ENCODE measurements at regions not wholly inside any gene's neighbourhood (a gene's known extent, or its start where the extent isn't known, plus 50 kb on each side); places are given as distances from the start of the nearest gene placed in this dataset.

DNA sequence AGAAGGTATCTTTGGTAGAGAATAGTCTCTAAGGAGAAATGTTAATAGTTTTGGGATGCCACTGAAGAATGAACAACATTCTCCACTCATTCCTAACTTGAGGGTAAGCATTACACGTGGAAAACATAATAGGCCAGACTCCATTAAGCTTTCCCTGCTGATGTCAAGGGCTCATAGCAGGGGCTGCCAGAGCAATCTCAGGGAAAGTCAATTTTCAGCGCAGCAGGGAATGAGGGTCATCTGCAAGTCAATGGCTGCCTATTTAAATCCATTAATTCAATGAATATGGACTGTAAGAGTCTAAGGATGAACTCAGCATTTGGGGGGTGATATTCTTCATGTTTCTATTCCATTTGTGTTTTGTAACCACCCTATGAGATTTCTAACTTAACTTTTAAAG lies 144.2 kb upstream of the ARL4C start:
- DNase-seq (ENCODE audit: low spot score), result no peak

DNA sequence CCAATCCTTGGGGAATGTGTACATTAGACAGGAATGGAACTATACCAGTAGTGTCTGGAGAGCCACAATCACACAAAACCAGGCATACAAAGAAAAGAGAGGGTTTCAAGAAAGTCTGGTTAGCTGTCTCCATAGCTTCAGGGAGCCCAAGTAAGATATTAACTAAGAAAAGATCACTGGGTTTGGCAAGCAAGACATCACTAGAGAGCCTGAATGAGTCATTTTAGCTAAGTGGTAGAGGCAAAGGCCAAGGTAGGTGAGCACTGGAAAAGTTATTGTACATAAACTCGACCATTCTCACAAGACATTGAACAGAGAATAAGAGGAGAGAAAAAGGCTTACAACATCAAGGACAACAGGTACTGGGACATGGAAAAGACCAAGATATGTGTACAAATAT lies 143.8 kb upstream of the ARL4C start:
- no peak for DNase-seq (ENCODE audit: low spot score)

DNA sequence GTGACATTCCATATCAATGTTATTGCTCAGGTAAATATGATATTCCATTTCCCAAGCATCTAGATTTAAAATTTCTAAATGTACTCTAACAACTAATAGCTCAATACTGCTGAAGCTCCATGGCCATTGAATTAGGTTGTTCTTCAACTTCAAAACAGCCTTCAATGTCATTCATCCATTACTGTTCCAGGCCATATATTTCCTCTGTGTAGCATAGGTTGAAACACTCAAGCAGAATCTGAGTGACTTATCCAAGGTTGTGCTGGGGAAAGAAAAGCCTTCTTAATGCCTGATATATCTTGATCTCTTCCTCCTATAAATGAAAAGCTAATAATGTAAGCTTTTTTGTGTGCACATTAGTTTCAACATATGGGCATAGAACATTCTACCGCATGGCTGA lies 142.1 kb upstream of the ARL4C start:
- no peak for DNase-seq (ENCODE audit: low spot score)

DNA sequence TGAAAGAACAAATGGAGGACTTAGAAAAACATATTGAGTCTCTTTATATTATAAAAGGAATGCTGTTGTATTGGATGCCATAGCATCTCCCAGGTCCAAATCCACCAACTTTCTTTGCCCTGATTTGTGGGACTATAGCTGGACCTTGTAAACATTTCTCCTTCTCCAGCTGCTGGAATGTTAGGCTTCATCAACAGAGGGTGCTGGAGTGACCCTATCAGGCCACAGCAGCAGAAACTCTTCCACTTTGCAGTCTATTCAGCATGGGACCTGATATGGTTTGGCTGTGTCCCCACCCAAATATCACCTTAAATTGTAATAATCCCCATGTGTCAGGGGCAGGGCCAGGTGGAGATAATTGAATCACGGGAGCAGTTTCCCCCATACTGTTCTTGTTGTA lies 138.4 kb upstream of the ARL4C start:
- DNase-seq (ENCODE audit: low spot score), result no peak

DNA sequence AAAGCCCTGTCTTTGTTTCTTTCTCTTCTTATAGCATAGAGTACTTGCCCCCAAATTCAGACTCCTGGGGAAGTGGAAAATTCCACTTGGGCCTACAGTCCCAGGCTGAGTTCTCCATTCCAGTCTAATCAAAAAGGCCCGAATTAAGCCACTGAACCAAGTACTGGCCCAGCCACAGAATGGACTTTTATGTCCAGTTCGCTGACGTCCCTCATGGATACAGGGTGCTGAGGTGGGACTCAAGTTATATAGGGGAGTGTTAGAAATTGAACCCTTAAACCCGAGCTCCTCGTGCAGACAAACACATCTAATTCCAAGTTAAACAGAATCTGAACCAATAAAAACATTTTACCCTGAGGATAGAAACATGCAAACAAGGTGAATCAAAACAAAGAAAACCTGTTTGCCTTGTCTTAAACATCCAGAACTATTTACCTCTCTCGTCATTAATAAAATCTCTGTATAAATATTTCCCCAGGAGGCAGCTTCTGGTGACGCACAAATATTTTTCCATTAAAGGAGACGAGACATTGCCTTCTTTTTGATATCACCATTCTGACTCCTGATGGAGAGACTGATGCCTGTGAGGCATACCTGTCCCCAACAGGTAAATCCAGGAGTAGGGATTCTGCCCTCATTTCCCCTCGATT lies 136.8 kb upstream of the ARL4C start:
- no peak for DNase-seq (ENCODE audit: low spot score)

DNA sequence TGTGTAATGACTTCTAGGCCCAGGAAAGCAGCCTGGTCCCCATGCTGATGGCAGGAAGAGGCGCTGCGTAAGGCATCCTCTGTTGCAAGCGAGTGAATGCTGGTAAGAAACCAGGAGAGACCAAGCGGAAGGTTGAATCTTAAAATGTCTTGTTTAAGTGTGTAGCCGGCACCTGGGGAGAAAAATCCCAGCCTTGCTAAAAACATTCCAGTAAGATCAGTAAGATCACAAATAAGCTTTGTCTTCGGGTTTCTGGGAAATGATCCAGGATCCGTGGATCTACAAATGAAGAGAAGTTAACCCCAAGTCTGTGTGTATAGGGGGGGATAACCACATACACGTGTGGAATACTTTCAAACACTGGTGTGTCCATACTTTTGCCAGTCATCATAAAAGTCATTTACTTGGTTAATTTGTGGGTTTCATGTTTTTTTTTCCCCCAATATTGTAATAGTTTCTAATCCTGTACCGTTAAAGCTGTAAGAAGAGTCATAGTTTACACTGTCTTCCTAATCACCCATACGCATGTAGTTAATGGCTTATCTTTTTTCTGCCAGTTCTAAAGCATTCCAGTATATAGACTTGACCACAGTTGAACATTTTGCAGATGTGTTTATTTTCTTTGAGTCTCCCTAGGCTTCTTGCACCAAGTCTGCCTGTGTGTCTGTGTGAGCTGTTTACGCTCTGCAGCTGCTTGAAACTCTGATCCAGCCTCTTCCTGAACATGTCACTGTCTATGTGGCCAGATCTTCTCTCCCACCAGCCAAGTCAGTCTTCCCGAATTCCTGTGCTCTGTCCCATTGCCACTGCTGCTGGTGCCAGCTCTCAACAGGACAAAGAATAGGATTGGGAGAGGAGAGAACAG lies 135.9 kb upstream of the ARL4C start:
- DNase-seq (ENCODE audit: low spot score), result peak; percentile 35

DNA sequence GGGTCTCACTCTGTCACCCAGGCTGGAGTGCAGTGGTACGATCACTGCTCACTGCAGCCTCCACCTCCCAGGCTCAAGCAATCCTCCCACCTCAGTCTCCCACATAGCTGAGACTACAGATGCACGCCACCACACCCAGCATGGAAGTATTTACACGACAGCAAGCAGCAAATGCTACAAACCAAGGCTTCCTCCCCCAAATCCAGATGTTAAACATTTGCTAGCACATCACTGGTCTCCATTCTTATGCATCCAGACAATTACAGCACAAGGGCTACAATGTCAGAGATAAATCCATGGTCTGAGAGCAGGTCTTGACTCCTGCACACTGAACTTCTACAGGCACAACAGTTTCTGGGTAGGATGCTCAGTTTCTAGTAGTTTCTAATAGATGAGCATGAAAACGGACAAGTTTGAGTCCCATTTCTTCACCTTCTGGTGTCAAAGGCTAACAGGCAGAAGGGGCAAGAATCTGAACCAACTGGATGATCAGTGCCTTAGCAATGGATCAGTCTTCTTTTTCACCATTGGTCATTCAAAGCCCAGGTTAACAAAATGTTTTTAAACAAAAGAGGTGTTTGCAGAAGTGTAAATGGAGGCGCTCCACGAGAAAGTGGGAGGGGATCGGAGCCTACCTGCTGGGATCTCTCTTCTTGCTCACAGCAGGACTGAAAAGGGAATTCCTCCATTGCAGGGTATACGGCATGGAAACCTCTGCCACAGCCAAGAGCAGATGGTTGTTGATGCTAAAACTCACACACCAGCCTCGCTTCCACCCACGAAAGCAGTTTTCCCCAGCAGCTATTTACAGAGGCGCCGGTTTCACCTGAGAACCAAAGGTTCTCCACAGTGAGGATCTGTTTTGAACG lies 135.0 kb upstream of the ARL4C start:
- no peak for DNase-seq (ENCODE audit: low spot score)

DNA sequence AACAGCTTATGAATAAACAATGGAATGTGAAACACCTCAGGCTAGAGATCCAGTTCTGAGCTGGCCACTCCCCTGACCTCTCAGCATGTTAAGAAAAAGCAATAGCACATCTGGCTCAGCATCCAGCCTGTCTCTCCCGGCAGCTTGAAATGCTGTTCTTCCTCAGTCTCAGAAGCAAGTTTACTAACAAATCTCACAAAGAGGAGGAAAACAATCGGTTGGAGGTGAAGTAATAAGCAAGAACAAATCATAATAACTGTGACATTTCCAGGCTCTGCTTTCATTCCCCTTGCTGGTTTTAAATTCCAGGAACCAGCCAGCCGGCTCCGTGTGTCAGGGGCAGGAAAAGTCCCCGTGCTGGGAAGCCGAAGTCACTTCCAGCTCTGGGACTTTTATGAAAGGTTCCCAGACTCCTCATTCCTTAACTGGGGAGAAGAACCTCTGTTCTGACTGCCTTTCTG lies 133.9 kb upstream of the ARL4C start:
- no peak for DNase-seq (ENCODE audit: low spot score)

DNA sequence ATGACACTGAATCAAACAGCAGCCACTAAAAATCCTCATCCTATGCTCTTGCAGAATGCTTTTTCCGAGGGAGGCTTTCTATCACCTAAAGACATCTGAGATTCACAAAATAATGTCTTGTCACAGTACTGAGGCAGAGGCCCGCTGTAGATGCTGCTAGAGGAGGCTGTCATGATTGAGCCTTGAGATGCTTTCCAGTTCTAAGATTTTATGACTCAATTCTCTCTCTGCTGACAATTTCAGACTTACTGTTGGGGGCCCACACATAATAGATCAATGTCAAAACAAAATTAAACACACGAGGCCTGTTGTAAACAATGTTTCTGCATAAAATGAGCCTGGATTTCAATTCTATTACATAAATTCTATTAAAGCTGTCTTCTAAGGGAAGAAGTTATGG lies 132.7 kb upstream of the ARL4C start:
- DNase-seq (ENCODE audit: low spot score), result no peak

DNA sequence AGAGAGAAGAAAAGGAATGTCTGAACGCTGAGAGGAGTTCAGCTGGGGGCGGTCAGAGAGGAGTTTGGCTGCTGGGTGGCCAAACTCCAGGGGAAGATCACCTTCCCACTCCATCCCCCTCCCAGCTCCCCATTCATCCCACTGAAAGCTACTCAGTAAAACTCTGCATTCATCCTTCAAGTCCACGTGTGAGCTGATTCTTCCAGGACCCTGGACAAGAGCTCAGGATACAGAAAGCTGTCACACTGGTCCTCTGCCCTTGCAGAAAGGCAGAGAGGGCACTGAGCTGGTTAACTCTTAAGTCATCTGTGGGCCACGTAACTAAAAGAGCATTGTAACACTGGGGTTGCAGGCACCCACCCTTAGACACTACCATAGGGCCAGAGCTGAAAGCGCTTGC lies 132.1 kb upstream of the ARL4C start:
- no peak for DNase-seq (ENCODE audit: low spot score)

DNA sequence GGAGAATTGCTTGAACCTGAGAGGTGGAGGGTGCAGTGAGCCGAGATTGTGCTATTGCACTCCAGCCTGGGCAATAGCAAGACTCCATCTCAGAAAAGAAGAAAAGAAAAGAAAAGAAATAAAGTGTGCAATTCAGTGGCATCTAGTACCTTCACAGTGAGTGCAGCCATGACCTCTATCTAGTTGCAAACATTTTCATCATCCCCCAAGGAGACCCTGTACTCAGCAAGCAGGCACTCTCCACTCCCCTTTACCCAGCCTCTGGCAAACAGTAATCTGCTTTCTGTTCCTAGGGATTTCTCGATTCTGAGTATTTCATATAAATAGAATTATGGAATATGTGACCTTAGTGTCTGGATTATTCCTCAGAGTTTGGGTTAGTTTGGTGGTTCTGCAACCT lies 130.4 kb upstream of the ARL4C start:
- DNase-seq (ENCODE audit: low spot score), result no peak

DNA sequence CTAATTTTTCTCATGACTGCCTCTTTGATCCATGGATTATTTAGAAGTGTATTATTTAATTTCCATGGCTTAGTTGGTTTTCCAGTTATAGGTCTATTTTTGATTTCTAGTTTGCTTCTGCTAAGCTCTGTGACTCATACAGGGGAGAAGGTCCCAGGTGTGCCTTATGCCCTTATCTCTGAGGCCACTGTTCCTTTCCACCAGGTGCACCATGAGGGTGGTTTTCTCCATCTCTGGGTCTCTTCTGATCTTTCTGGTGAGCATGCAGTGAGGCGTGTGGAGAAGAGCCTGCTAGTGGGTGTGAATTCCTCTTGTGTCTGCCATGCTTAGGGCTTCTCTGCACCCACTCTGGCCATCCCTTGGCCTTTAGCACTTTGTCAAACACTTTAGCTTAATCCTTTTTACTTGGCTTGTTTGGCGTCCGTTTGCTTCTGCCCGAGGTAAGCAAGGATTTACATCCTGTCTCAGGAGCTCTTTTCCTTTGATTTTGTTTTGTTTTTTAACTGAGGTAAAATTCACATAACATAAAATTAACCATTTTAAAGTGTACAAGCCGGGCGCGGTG lies 129.8 kb upstream of the ARL4C start:
- no peak for DNase-seq (ENCODE audit: low spot score)

DNA sequence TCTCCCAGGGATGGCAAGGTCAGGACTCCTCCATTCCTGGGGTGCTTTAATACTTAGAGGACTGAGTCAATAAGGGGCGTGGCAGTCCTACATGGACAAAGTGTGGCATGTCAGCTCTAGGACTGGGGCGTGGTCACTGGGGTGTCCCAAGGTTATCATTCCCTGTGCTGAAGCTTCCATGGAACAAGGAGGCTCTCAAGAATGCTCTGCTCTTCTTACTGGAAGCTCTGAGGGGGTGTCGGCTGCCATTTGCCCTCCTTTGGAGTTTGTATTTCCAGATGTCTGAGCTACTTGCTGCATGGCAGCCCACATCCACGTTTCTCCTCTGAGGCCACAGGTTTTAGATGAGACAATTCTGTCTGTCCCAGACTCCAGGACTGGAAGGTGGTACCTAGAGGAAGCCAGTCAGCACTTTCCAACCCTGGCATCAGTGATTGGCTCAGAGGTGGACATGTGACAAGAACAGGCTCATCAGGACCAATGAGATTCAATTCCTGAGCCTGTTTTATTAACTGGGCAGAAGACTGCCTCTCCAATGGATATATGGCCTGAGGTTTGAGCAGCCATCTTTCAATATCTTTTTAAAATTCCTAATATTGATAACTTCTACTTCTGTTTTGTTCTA lies 128.9 kb upstream of the ARL4C start:
- DNase-seq (ENCODE audit: low spot score), result no peak

DNA sequence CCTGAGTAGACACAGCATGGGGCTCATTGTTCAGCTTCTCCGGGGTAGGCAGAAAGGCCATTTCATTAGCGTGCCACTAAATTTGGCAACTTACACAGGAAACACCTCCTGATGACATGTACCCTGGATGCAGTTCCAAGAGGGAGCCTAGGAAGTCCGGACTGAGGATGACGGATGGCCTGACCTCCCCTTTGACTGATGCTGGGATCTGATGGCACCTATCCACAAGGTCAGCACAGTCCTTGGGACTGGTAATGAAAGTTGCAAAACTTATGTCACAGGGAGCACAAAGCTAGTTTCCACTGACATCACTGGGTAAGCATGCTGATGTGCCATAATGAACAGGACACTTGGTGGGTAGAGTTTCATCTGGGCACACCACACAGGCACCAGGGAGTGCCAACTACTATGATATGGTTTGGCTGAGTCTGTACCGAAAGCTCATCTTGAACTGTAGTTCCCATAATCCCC lies 126.7 kb upstream of the ARL4C start:
- DNase-seq (ENCODE audit: low spot score), result no peak

DNA sequence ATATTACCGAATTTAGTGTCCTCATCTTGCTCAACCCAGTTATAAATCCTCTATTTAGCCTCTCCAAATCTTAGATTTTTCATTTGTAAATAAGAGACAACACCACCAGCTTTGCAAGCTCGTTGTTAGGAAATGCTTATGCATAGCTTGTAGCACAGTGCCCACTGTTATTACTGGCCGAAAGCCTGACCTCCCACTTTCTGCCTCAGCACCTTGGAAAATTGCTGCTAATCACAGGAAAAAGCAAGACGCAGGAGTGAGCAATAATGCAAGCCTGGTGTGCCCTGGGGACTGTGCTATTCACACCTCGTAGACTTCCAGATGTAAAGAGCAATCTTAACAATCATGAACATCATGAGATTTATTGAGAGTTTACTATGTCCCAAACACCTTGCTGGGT lies 124.2 kb upstream of the ARL4C start:
- no peak for DNase-seq (ENCODE audit: low spot score)

DNA sequence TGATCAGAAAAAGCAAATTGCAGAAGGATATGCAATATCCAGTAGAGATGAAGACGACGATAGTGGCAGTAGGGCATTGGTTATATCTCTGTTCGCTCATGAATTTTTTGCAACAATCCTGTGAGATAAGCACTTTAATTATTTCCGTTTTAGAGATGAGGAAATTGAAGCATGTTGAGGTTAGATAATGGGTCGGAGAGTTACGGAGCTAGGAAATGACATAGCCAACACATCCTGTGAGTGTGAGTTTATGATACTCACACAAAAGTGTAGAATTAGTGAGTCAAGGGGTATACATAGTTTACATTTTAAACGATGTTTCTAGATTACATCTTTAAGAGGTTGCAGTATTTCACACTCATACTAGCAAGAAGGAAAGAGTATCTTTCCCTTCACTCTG lies 123.1 kb upstream of the ARL4C start:
- no peak for DNase-seq (ENCODE audit: low spot score)

DNA sequence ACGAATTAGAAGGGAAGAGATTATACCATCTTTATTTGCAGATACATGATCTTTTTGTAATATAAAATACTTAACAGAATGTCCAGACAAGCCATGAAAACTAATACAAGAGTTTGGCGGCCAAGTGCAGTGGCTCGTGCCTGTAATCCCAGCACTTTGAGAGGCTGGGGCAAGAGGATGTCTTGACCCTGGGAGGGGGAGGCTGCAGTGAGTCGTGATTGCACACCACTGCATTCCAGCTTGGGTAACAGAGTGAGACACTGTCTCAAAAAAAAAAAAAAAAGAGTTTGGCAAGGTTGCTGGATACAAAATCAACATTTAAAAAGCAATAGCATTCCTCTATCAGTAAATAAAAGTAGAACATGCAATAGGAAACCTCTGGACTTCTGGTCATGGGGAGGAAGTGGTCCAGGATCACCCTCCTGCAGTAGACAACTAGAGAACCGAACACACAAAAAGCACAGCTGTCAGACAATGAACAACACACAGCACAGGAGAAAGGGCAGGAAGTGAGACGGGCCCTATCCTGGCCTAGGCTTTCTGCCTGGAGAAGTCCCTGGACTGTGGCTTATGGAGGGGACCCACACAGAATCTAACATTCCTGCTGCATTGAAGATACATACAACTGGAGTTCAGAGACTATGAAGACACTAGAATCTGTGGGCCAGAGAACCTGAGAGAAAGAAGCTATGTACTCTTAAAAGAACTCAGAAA lies 118.9 kb upstream of the ARL4C start:
- no peak for DNase-seq (ENCODE audit: low spot score)

DNA sequence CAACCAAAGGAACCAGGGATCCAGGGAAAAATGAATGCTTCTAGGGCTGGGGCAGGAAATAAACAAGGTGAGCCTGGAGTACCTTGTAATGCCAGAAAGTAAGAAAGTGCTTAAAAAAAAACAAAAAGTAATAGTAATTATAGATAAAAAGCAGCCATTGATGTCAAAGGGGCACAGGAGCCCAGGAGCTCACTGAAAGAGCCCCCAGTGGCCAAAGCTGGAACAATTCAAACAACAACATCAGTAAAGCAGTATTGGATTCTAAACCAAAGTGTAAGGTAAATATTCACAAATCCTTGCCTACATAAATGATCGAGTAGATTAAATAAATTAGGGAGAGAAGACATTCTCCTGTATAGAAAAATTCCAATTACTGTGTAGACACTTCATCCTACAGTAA lies 114.3 kb upstream of the ARL4C start:
- no peak for DNase-seq (ENCODE audit: low spot score)

DNA sequence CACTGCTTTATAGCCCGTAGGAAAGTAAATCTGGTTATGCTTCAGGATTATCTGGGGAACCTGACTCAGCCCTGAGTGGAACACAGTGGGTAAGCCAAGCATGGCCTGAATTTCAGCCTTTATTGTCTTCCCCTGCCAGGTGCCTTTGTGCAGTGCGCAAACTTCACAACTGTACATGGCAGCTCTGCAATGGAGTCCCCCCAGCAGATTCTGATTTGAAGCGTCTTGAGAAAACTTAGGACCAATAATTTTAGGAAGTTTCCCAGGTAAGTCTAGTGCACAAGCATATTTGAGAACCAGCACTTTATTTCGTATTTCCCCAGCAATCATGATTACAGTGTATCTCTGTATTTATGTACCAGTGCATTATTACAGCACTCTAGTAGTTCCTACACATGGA lies 112.1 kb upstream of the ARL4C start:
- DNase-seq (ENCODE audit: low spot score), result no peak

DNA sequence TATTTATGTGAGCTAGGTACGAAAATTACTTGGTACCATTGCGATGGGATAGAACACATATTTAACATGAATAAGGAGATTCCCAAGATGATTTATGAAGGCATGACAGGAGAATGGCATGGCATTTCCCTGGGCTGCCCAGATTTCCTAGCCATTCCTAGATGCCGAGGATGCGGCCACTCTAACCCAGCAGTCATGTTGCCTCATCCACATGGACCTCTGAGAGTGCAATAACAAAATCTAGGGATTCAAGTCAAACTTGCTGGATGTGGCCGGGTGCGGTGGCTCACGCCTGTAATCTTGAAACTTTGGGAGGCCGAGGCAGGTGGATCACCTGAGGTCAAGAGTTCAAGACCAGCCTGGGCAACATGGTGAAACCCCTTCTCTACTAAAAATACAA lies 110.8 kb upstream of the ARL4C start:
- DNase-seq (ENCODE audit: low spot score), result no peak

DNA sequence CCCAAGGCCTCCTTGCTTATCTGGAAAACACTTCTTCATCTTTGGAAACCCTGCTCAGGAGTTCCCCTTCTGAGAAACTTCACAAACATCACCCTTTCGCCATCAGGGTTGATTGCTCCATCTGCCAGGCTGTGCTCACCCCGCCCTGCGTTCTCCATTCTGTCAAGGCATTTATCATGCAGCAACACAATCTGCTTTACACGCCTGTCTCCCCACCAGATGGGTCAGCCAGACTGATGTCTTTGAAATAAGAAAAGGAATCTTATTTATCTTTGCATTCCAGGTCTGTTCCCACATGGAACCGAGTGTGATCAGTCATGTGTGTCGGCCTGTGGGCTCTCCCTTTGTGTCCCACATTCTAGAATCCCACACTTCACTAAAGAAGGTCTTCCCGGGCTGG lies 110.0 kb upstream of the ARL4C start:
- DNase-seq (ENCODE audit: low spot score), result no peak

Data from A172 (cell line).